GM12874 (cell line): ENCODE measurements at regions not wholly inside any gene's neighbourhood (a gene's known extent, or its start where the extent isn't known, plus 50 kb on each side); places are given as distances from the start of the nearest gene placed in this dataset.

ENCODE experiments used
- CTCF ChIP-seq: IDR thresholded peaks from 2 replicates; pipeline ENCODE4 v1.5.1; 2011; ENCODE audit warnings: low read depth, mild to moderate bottlenecking, control low read depth, low read length, moderate library complexity; ENCODE audit not compliant: insufficient read depth

DNA sequence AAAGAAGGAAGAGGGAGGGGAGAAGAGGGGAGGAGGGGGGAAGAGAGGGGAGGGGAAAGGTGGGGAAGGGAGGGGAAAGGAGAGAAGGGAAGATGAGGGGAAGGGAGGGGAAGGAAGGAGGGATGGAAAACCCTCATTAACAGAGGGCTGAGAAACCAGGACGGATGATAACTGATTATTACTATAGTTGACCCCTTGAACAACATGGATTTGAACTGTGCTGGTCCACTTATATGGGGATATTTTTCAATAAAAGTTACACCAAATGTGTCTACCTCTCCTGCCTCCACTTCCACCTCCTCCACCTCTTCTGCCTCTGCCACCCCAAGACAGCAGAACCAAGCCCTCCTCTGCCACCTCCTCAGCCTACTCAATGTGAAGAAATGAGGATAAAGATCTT is 184.1 kb upstream of the ARID1B start:
- TF ChIP-seq CTCF, result no peak

- TF ChIP-seq CTCF, result no peak
Observed at GRCh38 chr6:156590482-156590881, 186.7 kb upstream of the ARID1B start.

DNA sequence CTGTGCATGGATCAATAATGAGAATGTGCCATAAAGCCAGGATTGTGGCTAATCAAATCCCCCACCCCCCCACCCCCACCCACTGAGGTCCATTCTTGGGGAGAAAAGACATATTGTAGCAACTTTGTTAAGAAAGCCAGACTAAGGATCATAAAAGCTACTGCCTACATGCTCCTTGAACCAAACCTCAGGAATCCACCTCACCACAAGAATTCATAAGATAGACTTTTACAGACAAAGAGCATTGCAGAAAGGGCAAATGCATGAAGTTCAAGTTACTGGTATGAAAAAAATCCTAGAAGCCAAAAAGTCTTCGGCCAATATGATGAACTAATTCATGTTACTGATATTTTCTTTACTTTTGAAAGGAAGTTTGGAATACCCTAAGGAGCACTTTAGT is 187.9 kb upstream of the ARID1B start:
- no peak for TF ChIP-seq CTCF

DNA sequence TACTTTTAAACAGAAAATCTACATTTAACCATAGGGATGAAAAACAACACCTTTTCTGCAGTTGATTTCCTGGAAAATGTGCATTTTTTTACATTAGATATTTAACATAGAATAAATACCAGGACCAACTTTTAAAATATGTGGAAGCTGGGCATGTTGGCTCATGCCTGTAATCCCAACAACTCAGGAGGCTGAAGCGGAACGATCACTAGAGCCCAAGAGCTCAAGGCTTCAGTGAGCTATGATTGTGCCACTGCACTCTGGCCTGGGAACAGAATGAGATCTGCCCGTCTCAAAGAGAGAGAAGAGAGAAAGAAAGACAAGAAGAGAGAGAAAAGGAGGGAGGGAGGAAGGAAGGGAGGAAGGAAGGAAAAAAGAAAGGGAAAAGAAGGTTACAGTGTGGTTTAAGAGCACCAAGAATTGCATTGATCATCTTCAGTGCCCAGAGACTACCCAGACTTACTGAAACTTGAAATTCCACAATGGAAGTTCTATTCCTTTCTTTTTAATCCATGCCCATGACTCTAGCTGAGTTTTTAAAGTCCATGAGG is 189.4 kb upstream of the ARID1B start:
- no peak for TF ChIP-seq CTCF

DNA sequence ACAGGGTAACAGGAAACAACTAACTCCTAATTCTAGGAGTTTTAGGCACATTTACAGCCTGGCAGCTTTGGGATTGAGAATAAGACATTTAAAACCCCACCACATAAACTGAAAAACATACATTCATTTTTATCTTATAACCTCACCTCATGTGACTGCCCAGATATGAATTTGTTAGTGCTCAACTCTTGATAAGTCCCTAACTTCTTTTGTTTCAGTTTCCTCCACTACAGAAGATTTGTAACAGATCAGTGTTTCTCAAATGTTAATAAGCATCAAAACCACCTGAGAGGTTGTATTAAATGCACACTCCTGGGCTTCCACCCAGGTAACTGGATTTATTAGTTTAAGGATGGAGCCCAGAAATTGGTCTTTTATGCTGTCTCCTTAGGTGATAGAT is 190.1 kb upstream of the ARID1B start:
- TF ChIP-seq CTCF, result no peak

DNA sequence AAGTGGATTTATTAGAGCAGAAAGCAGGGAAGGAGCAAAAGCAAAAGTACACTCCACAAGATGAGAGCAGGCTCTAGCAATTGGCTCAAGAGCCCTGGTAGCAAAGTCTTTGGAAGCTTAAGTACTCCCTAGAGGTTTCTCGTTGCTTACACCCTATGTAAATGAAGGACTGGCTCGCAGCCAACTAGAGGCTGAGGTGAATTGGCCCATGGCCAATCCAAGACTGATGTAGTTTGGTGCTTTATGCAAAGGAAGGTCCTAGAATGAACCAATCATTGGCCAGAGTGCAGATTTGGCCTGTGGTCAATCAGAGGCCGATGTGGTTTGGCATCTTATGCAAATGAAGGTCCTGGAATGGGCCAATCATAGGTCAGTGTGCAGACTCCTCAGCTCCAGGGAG is 191.3 kb upstream of the ARID1B start:
- TF ChIP-seq CTCF, result no peak

DNA sequence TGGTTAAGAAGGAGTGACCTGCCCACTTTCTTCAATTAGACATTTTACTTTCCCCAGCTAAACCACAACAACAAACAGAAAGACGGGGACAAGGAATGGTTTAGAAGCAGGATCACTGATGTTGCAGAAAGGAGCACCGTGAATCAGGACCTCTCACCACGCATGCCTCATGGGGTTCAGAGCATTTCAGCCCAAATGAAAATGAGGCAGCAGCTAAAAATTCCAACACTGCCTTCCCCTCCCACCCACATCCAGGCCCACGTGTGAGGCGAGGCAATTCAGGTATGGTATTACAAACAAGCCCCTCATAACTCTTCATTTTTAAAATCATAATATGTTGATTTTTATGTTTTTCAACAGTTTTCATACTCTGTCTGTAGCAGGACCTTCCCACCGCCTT is 194.1 kb upstream of the ARID1B start:
- TF ChIP-seq CTCF, result no peak
